Embryonic facial prominence (tissue), 1 donor: ENCODE measurements at regions not wholly inside any gene's neighbourhood (a gene's known extent, or its start where the extent isn't known, plus 50 kb on each side); places are given as distances from the start of the nearest gene placed in this dataset.

Source experiments
- DNase-seq: peaks from one replicate; pipeline ENCODE4 v3.0.0-alpha.2; 2016; ENCODE audit errors: extremely low spot score

GRCh38 chr16:49078571-49078970 is 203.1 kb downstream of the CBLN1 start:
- DNase-seq = no peak

GRCh38 chr16:49078104-49078503 is 203.5 kb downstream of the CBLN1 start:
- no peak for DNase-seq

GRCh38 chr16:49075709-49076108 is 205.9 kb downstream of the CBLN1 start:
- DNase-seq = no peak

GRCh38 chr16:49068224-49068623 is 213.4 kb downstream of the CBLN1 start:
- no peak for DNase-seq

GRCh38 chr16:49067776-49068175 is 213.9 kb downstream of the CBLN1 start:
- no peak for DNase-seq

GRCh38 chr16:49061137-49061714 is 220.4 kb downstream of the CBLN1 start:
- no peak for DNase-seq

- no peak for DNase-seq
These were observed 220.9 kb downstream of the CBLN1 start for GRCh38 chr16:49060728-49061127.

GRCh38 chr16:49058382-49058781 is 223.3 kb downstream of the CBLN1 start:
- DNase-seq = no peak

GRCh38 chr16:49057936-49058335 is 223.7 kb downstream of the CBLN1 start:
- DNase-seq = no peak

GRCh38 chr16:49057391-49057790 is 224.2 kb downstream of the CBLN1 start:
- no peak for DNase-seq

GRCh38 chr16:49056546-49056945 is 225.1 kb downstream of the CBLN1 start:
- DNase-seq = no peak

- no peak for DNase-seq
These were observed 225.7 kb downstream of the CBLN1 start for GRCh38 chr16:49055824-49056545.

- DNase-seq = no peak
These were observed 226.3 kb downstream of the CBLN1 start for GRCh38 chr16:49055291-49055690.

- no peak for DNase-seq
These were observed 227.0 kb downstream of the CBLN1 start for GRCh38 chr16:49054606-49055005.

GRCh38 chr16:49052846-49053245 is 228.8 kb downstream of the CBLN1 start:
- DNase-seq = no peak

- DNase-seq = no peak
These were observed 230.1 kb downstream of the CBLN1 start for GRCh38 chr16:49051576-49051975.

GRCh38 chr16:49050607-49051006 is 231.0 kb downstream of the CBLN1 start:
- DNase-seq = no peak

GRCh38 chr16:49049644-49050043 is 232.0 kb downstream of the CBLN1 start:
- DNase-seq = no peak

GRCh38 chr16:49049191-49049590 is 232.4 kb downstream of the CBLN1 start:
- no peak for DNase-seq

GRCh38 chr16:49048557-49048956 is 233.1 kb downstream of the CBLN1 start:
- DNase-seq = no peak

GRCh38 chr16:49036126-49036525 is 245.5 kb downstream of the CBLN1 start:
- DNase-seq = no peak

- DNase-seq = no peak
These were observed 254.2 kb downstream of the CBLN1 start for GRCh38 chr16:49027420-49027819.

- no peak for DNase-seq
These were observed 255.0 kb downstream of the CBLN1 start for GRCh38 chr16:49026566-49027181.
